ENCODE measurements at regions not wholly inside any gene's neighbourhood (a gene's known extent, or its start where the extent isn't known, plus 50 kb on each side); places are given as distances from the start of the nearest gene placed in this dataset.

DNA sequence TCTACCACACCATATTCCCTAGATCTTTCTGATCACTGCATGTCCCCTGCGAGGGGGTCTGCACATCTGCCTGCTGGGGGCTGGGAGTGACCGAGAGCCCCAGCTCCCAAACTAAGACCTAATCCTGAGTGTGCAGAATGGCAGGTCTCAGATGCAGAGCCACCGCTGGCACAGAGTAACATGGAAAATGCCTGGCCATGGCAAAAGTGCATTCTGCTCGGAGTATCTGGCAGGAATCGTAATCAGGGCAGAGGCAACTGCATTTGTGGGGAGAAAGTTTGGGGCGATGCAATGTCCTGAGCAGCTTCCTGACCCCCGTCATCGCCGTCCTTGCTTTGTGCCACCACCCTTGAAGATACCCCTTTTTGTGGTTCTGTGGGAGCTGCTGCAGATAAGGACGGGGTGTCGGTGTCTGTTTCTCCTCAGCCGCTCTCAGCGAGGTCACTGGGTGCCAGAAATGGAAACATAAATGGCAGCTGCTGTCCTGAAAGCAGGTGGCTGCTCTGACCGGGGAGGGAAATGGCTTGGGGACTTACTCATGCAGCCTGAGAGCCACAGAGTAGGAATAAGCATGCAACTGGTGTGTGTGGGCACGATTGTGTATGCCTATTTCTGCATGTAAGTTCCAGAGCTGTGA lies 157.9 kb downstream of the LY86 start:
- TF ChIP-seq, protein P1, sequence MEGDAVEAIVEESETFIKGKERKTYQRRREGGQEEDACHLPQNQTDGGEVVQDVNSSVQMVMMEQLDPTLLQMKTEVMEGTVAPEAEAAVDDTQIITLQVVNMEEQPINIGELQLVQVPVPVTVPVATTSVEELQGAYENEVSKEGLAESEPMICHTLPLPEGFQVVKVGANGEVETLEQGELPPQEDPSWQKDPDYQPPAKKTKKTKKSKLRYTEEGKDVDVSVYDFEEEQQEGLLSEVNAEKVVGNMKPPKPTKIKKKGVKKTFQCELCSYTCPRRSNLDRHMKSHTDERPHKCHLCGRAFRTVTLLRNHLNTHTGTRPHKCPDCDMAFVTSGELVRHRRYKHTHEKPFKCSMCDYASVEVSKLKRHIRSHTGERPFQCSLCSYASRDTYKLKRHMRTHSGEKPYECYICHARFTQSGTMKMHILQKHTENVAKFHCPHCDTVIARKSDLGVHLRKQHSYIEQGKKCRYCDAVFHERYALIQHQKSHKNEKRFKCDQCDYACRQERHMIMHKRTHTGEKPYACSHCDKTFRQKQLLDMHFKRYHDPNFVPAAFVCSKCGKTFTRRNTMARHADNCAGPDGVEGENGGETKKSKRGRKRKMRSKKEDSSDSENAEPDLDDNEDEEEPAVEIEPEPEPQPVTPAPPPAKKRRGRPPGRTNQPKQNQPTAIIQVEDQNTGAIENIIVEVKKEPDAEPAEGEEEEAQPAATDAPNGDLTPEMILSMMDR (IDR thresholded peaks at IDR 0.05): no peak
- TF ChIP-seq POLR2A (IDR thresholded peaks at IDR 0.05): no peak

All from esophagus squamous epithelium (tissue), 4 donors.